ENCODE measurements at regions not wholly inside any gene's neighbourhood (a gene's known extent, or its start where the extent isn't known, plus 50 kb on each side); places are given as distances from the start of the nearest gene placed in this dataset.
A peak's percentile ranks its signal among the peaks of the same experiment; 100 is the strongest.
"Not testable (repeated sequence)": the region's sequence is repeated elsewhere in the genome, so short reads cannot be mapped to it uniquely, and the experiment has no call there.

- DNase-seq, result not testable (repeated sequence)
Measured at GRCh38 chr6:57708061-57708460, 390.6 kb downstream of the PRIM2 start.

GRCh38 chr6:57722546-57722945, 405.1 kb downstream of the PRIM2 start:
- DNase-seq, result peak; percentile 47

- DNase-seq, result not testable (repeated sequence)
Measured at GRCh38 chr6:57723815-57724401, 406.5 kb downstream of the PRIM2 start.

GRCh38 chr6:57729407-57729806, 412.0 kb downstream of the PRIM2 start:
- DNase-seq, result not testable (repeated sequence)

- DNase-seq, result not testable (repeated sequence)
Measured at GRCh38 chr6:57730726-57731125, 413.3 kb downstream of the PRIM2 start.

GRCh38 chr6:57747716-57748115, 430.3 kb downstream of the PRIM2 start:
- DNase-seq, result not testable (repeated sequence)

GRCh38 chr6:57759850-57760249, 442.4 kb downstream of the PRIM2 start:
- DNase-seq, result not testable (repeated sequence)

- DNase-seq, result not testable (repeated sequence)
Measured at GRCh38 chr6:57792720-57793397, 475.4 kb downstream of the PRIM2 start.

GRCh38 chr6:57793398-57793762, 475.9 kb downstream of the PRIM2 start:
- not testable (repeated sequence) for DNase-seq

- peak; percentile 45 for DNase-seq
Measured at GRCh38 chr6:57799703-57800479, 482.5 kb downstream of the PRIM2 start.

GRCh38 chr6:57808581-57808980, 491.2 kb downstream of the PRIM2 start:
- not testable (repeated sequence) for DNase-seq

GRCh38 chr6:57809454-57809853, 492.0 kb downstream of the PRIM2 start:
- not testable (repeated sequence) for DNase-seq

GRCh38 chr6:57813271-57814075, 496.0 kb downstream of the PRIM2 start:
- peak; percentile 56 for DNase-seq

GRCh38 chr6:57815826-57816225, 498.4 kb downstream of the PRIM2 start:
- not testable (repeated sequence) for DNase-seq

- DNase-seq, result not testable (repeated sequence)
Measured at GRCh38 chr6:57821325-57821724, 503.9 kb downstream of the PRIM2 start.

- not testable (repeated sequence) for DNase-seq
Measured at GRCh38 chr6:57822448-57822847, 505.0 kb downstream of the PRIM2 start.

- peak; percentile 45 for DNase-seq
Measured at GRCh38 chr6:57822896-57823358, 505.5 kb downstream of the PRIM2 start.

GRCh38 chr6:57837622-57838209, 520.3 kb downstream of the PRIM2 start:
- not testable (repeated sequence) for DNase-seq

GRCh38 chr6:57841551-57841950, 524.1 kb downstream of the PRIM2 start:
- not testable (repeated sequence) for DNase-seq

GRCh38 chr6:57853745-57854407, 536.4 kb downstream of the PRIM2 start:
- DNase-seq, result not testable (repeated sequence)

GRCh38 chr6:57860481-57861315, 543.3 kb downstream of the PRIM2 start:
- DNase-seq, result not testable (repeated sequence)
